ENCODE measurements at regions not wholly inside any gene's neighbourhood (a gene's known extent, or its start where the extent isn't known, plus 50 kb on each side); places are given as distances from the start of the nearest gene placed in this dataset.

DNA sequence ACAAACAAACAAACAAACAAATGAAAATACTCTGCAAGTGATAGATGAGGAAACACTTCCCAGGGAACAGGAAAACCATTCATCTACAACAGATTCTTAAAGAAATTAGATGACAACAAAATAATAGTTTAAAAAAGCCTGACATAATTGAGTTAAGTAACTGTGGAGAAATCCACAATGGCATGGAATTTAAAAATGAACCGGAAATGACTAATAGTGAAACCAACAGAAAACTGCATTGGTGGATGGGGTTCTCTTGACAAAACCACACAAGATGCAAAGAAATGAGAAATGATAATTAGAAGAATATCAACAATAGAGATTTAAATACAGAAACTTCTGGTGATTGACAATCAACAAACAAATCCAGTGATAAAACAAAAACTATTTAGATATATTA, 785.6 kb downstream of the QKI start:
- Histone ChIP-seq H3K4me1 (ENCODE audit: low read length) (no peaks in the 10 kb centered on the region), H4K20me1 (ENCODE audit: insufficient read depth, low read length) (no peaks in the 10 kb centered on the region), H3K9me2 (replicated peaks; ENCODE audit: insufficient read depth, low read length) (no peaks in the 10 kb centered on the region), H3K27me3 (replicated peaks; ENCODE audit: insufficient read depth, low read length) (no peaks in the 10 kb centered on the region), H2AFZ (ENCODE audit: low read length) (no peak overlapping the region), H3K9ac (ENCODE audit: low read length) (no peak overlapping the region), H3K36me3 (replicated peaks; ENCODE audit: insufficient read depth, low read length) (no peaks in the 10 kb centered on the region), H3K9me3 (replicated peaks; ENCODE audit: insufficient read depth, low read length) (no peaks in the 10 kb centered on the region), H3K4me2 (ENCODE audit: low read depth, low read length) (no peak overlapping the region), H3F3A (ENCODE audit: insufficient read depth, low read length) (no peaks in the 10 kb centered on the region), H3K4me3 (ENCODE audit: low read length) (no peak overlapping the region), H3K79me2 (ENCODE audit: low read length) (no peaks in the 10 kb centered on the region), H3K27ac (ENCODE audit: low read length) (no peak overlapping the region)
- DNase-seq, result peak; percentile 7
- TF ChIP-seq, protein P1, sequence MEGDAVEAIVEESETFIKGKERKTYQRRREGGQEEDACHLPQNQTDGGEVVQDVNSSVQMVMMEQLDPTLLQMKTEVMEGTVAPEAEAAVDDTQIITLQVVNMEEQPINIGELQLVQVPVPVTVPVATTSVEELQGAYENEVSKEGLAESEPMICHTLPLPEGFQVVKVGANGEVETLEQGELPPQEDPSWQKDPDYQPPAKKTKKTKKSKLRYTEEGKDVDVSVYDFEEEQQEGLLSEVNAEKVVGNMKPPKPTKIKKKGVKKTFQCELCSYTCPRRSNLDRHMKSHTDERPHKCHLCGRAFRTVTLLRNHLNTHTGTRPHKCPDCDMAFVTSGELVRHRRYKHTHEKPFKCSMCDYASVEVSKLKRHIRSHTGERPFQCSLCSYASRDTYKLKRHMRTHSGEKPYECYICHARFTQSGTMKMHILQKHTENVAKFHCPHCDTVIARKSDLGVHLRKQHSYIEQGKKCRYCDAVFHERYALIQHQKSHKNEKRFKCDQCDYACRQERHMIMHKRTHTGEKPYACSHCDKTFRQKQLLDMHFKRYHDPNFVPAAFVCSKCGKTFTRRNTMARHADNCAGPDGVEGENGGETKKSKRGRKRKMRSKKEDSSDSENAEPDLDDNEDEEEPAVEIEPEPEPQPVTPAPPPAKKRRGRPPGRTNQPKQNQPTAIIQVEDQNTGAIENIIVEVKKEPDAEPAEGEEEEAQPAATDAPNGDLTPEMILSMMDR (IDR thresholded peaks at IDR 0.05; ENCODE audit: low read length), result no peak
- no peak for TF ChIP-seq EZH2phosphoT487 (IDR thresholded peaks at IDR 0.05; ENCODE audit: low read length)
- no peak for TF ChIP-seq EZH2 (optimal IDR thresholded peaks at IDR 0.05; ENCODE audit: low read depth, low read length)

GRCh38 chr6:164195942-164196281, 781.4 kb downstream of the QKI start:
- H3K27me3 ChIP-seq (replicated peaks; ENCODE audit: insufficient read depth, low read length), result no peaks in the 10 kb centered on the region
- TF ChIP-seq, protein P1 (IDR thresholded peaks at IDR 0.05; ENCODE audit: low read length), result no peak
- TF ChIP-seq EZH2phosphoT487 (IDR thresholded peaks at IDR 0.05; ENCODE audit: low read length) (no peak), EZH2 (optimal IDR thresholded peaks at IDR 0.05; ENCODE audit: low read depth, low read length) (no peak)
- H4K20me1 ChIP-seq (ENCODE audit: insufficient read depth, low read length), result no peaks in the 10 kb centered on the region
- no peaks in the 10 kb centered on the region for H3K9me2 ChIP-seq (replicated peaks; ENCODE audit: insufficient read depth, low read length)
- no peak overlapping the region for H3K4me3 ChIP-seq (ENCODE audit: low read length)
- no peak overlapping the region for H3K27ac ChIP-seq (ENCODE audit: low read length)
- H2AFZ ChIP-seq (ENCODE audit: low read length), result no peak overlapping the region
- no peak overlapping the region for H3K4me2 ChIP-seq (ENCODE audit: low read depth, low read length)
- no peaks in the 10 kb centered on the region for H3K4me1 ChIP-seq (ENCODE audit: low read length)
- DNase-seq, result no peak
- no peak overlapping the region for H3K9ac ChIP-seq (ENCODE audit: low read length)
- H3K9me3 ChIP-seq (replicated peaks; ENCODE audit: insufficient read depth, low read length), result no peaks in the 10 kb centered on the region
- no peaks in the 10 kb centered on the region for H3F3A ChIP-seq (ENCODE audit: insufficient read depth, low read length)
- no peaks in the 10 kb centered on the region for H3K36me3 ChIP-seq (replicated peaks; ENCODE audit: insufficient read depth, low read length)
- H3K79me2 ChIP-seq (ENCODE audit: low read length), result no peaks in the 10 kb centered on the region

GRCh38 chr6:164195278-164195941, 780.9 kb downstream of the QKI start:
- Histone ChIP-seq H3K9me2 (replicated peaks; ENCODE audit: insufficient read depth, low read length) (no peaks in the 10 kb centered on the region), H3K27me3 (replicated peaks; ENCODE audit: insufficient read depth, low read length) (no peaks in the 10 kb centered on the region), H3K36me3 (replicated peaks; ENCODE audit: insufficient read depth, low read length) (no peaks in the 10 kb centered on the region), H3K4me2 (ENCODE audit: low read depth, low read length) (no peak overlapping the region), H3K9me3 (replicated peaks; ENCODE audit: insufficient read depth, low read length) (no peaks in the 10 kb centered on the region), H4K20me1 (ENCODE audit: insufficient read depth, low read length) (no peaks in the 10 kb centered on the region), H3K9ac (ENCODE audit: low read length) (no peak overlapping the region), H3K27ac (ENCODE audit: low read length) (no peak overlapping the region), H3K4me3 (ENCODE audit: low read length) (no peak overlapping the region), H3K79me2 (ENCODE audit: low read length) (no peaks in the 10 kb centered on the region), H2AFZ (ENCODE audit: low read length) (no peak overlapping the region), H3F3A (ENCODE audit: insufficient read depth, low read length) (no peaks in the 10 kb centered on the region), H3K4me1 (ENCODE audit: low read length) (no peaks in the 10 kb centered on the region)
- TF ChIP-seq EZH2phosphoT487 (IDR thresholded peaks at IDR 0.05; ENCODE audit: low read length) (no peak), EZH2 (optimal IDR thresholded peaks at IDR 0.05; ENCODE audit: low read depth, low read length) (no peak)
- TF ChIP-seq, protein P1 (IDR thresholded peaks at IDR 0.05; ENCODE audit: low read length), result no peak
- no peak for DNase-seq

Data from MM.1S (cell line).